ENCODE measurements at regions not wholly inside any gene's neighbourhood (a gene's known extent, or its start where the extent isn't known, plus 50 kb on each side); places are given as distances from the start of the nearest gene placed in this dataset.

GRCh38 chr20:47999166-47999565 lies 213.9 kb upstream of the SULF2 start:
- no peaks in the 10 kb centered on the region for H3K4me1 ChIP-seq
- TF ChIP-seq POLR2A (IDR thresholded peaks at IDR 0.05) (no peak), CTCF (IDR thresholded peaks at IDR 0.05) (no peak)
- no peaks in the 10 kb centered on the region for H3K9me3 ChIP-seq
- H3K36me3 ChIP-seq: no peaks in the 10 kb centered on the region
- no peaks in the 10 kb centered on the region for H3K27me3 ChIP-seq
- intact Hi-C loops (cut with DNase I; ENCODE audit: low total_unique reads): no loop called here
- no peak overlapping the region for H3K27ac ChIP-seq
- no peak for DNase-seq
- no peak overlapping the region for H3K4me3 ChIP-seq

DNA sequence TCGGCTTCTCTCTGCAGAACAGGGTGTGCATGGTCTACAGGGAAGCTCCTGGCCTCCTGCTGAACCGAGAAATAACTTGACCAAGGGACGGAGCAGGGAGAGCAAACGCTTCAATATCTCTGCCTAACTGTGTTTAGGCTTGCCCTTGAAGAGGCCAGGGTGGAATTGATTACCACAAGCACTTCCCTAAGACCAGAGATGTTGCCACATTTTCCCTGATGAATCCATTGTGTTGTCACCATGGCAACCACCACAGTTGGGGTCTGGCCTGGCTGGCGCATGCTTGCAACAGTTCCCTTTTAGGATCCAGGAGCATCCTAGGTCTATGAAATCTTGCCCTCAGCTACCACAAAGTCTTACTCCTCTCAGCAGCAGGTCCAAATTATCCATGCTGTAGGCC lies 213.5 kb upstream of the SULF2 start:
- DNase-seq: no peak
- Histone ChIP-seq H3K27ac (no peak overlapping the region), H3K4me3 (no peak overlapping the region), H3K36me3 (no peaks in the 10 kb centered on the region), H3K4me1 (no peaks in the 10 kb centered on the region), H3K27me3 (no peaks in the 10 kb centered on the region), H3K9me3 (no peaks in the 10 kb centered on the region)
- intact Hi-C loops (cut with DNase I; ENCODE audit: low total_unique reads): no loop called here
- TF ChIP-seq CTCF (IDR thresholded peaks at IDR 0.05): no peak
- TF ChIP-seq POLR2A (IDR thresholded peaks at IDR 0.05): no peak

- no peak overlapping the region for H3K4me3 ChIP-seq
- H3K4me1 ChIP-seq: no peaks in the 10 kb centered on the region
- TF ChIP-seq CTCF (IDR thresholded peaks at IDR 0.05): no peak
- TF ChIP-seq POLR2A (IDR thresholded peaks at IDR 0.05): no peak
- H3K36me3 ChIP-seq: no peaks in the 10 kb centered on the region
- intact Hi-C loops (cut with DNase I; ENCODE audit: low total_unique reads): no loop called here
- no peaks in the 10 kb centered on the region for H3K9me3 ChIP-seq
- H3K27ac ChIP-seq: no peak overlapping the region
- H3K27me3 ChIP-seq: no peaks in the 10 kb centered on the region
- no peak for DNase-seq
Measured at GRCh38 chr20:47995661-47996060, 210.4 kb upstream of the SULF2 start.

DNA sequence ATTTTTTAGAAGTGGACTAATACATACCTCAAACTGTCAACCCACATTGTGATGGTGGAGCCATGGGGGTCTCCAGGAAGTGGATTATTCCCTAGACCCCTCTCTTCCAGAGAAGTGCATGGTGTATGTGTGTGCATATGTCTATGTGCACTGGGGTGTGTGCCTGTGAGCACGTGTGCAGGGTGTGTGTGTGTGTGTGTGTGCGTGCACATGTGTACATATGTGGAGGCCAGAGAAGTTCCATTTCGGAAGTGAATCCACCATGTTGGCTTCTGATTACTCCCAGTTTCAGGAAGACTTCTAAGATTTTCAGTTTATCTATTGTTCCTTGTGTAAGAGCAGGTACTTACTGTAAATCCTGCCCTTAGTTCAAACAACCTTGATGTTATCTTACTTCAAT lies 208.5 kb upstream of the SULF2 start:
- no peaks in the 10 kb centered on the region for H3K27me3 ChIP-seq
- no peak overlapping the region for H3K4me3 ChIP-seq
- H3K4me1 ChIP-seq: no peaks in the 10 kb centered on the region
- no peak overlapping the region for H3K27ac ChIP-seq
- H3K9me3 ChIP-seq: no peaks in the 10 kb centered on the region
- H3K36me3 ChIP-seq: no peaks in the 10 kb centered on the region
- DNase-seq: no peak
- intact Hi-C loops (cut with DNase I; ENCODE audit: low total_unique reads): no loop called here
- TF ChIP-seq CTCF (IDR thresholded peaks at IDR 0.05) (no peak), POLR2A (IDR thresholded peaks at IDR 0.05) (no peak)

DNA sequence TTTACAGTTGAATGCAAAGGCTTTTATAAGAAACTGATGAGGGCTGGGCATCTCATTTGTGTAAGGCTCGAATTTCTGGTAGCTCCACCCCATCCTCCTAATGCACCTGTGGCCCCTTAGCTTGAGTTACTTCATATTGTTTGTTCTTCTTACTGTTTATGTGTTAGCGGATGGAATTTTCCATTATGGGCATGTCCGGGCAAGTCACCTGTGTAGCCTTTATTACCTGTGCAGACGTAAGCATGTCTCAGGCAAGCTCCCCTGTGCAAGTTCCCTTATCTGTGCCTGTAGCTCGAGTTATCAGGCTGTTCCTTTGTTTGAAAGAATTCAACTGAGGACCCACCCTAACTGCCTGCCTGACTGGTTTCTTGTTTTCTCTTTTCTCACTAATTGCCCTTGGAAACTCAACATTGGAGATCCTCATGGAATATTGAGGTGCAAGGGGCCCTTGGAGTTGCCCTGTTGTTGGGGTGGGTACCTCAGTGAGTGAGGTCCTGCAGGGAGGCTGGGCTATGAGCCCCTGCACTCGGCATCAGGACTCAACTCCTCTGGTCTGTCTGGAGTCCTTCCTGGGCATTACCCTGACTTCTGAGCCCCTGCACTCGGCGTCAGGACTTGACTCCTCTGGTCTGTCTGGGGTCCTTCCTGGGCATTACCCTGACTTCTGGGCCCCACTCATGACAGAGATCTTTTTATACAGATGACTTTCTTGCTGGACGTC lies 207.9 kb upstream of the SULF2 start:
- DNase-seq: no peak
- H3K4me1 ChIP-seq: no peaks in the 10 kb centered on the region
- no peak overlapping the region for H3K27ac ChIP-seq
- TF ChIP-seq POLR2A (IDR thresholded peaks at IDR 0.05) (no peak), CTCF (IDR thresholded peaks at IDR 0.05) (no peak)
- no peaks in the 10 kb centered on the region for H3K27me3 ChIP-seq
- no peaks in the 10 kb centered on the region for H3K9me3 ChIP-seq
- H3K36me3 ChIP-seq: no peaks in the 10 kb centered on the region
- intact Hi-C loops (cut with DNase I; ENCODE audit: low total_unique reads): no loop called here
- H3K4me3 ChIP-seq: no peak overlapping the region
